T-cell (primary cell): ENCODE measurements at regions not wholly inside any gene's neighbourhood (a gene's known extent, or its start where the extent isn't known, plus 50 kb on each side); places are given as distances from the start of the nearest gene placed in this dataset.

ENCODE experiments used
- ATAC-seq, 4 experiments: fragments of 200-7000 bp in 3 of 4; fragments of 150-1000 bp in 1 of 4; cut with Tn5 transposase; replicated peaks in 1 of 4; 1 replicate in 3 of 4; 2 replicates in 1 of 4; pipeline ENCODE4 v1.10.0; 2021; ENCODE audit warnings: moderate library complexity in 3 of 4, mild to moderate bottlenecking in 2 of 4, moderate number of reproducible peaks in 1 of 4
- CTCF ChIA-PET, 2 donors: fragments of 300-600 bp; sonication (Branson Sonifier 250); formaldehyde crosslinking; loops; one replicate each; lab custom pipeline; 2022; ENCODE audit warnings: antibody characterized with exemption in 2 of 2; lab: Charles Lee
- POLR2A ChIA-PET, 2 donors: fragments of 300-600 bp; sonication (Branson Sonifier 250); formaldehyde crosslinking; loops; one replicate each; lab custom pipeline; 2022; ENCODE audit warnings: antibody characterized with exemption in 2 of 2; lab: Charles Lee
- DNase-seq, 35 experiments: peaks; one replicate each; pipeline versions ENCODE4 v3.0.0 to v3.0.0-alpha.2; 2013 to 2023
- H3K27ac ChIP-seq: one replicate; pipeline ENCODE4 v1.5.1; 2013; ENCODE audit warnings: low read length
- H3K27me3 ChIP-seq, 2 experiments: replicated peaks in 1 of 2; 1 replicate in 1 of 2; 2 replicates in 1 of 2; pipeline versions ENCODE4 v1.6.1 to v1.7.0; 2013; ENCODE audit warnings: low read length in 1 of 2, mixed read lengths in 1 of 2; ENCODE audit not compliant: control insufficient read depth in 2 of 2, insufficient read depth in 2 of 2; ENCODE audit errors: extremely low read depth in 1 of 2
- H3K36me3 ChIP-seq, 2 donors: 1 replicate in 1 of 2; 2 replicates in 1 of 2; pipeline versions ENCODE4 v1.6.1 to v1.7.0; 2013; ENCODE audit warnings: low read length in 1 of 2; ENCODE audit not compliant: control insufficient read depth in 2 of 2, insufficient read depth in 1 of 2; ENCODE audit errors: extremely low read depth in 1 of 2
- H3K4me1 ChIP-seq, 2 experiments: 1 replicate in 1 of 2; 2 replicates in 1 of 2; pipeline versions ENCODE4 v1.6.1 to v1.7.0; 2013; ENCODE audit warnings: low read length in 2 of 2, mixed read lengths in 1 of 2; ENCODE audit not compliant: insufficient read depth in 2 of 2, control insufficient read depth in 1 of 2; ENCODE audit errors: extremely low read depth in 1 of 2
- H3K4me3 ChIP-seq, 2 donors: 1 replicate in 1 of 2; 2 replicates in 1 of 2; pipeline versions ENCODE4 v1.5.1 to v1.7.0; 2013; ENCODE audit warnings: mild to moderate bottlenecking in 2 of 2, low read length in 1 of 2, moderate library complexity in 1 of 2; ENCODE audit not compliant: control insufficient read depth in 1 of 2; ENCODE audit errors: extremely low read depth in 1 of 2
- H3K9me3 ChIP-seq: 2 replicates; pipeline ENCODE4 v1.7.0; 2013
- H3K27ac Mint-ChIP-seq, 2 donors: one replicate each; pipeline ENCODE4 v1.8.0; 2020 to 2021; ENCODE audit warnings: mild to moderate bottlenecking in 2 of 2, mixed read lengths in 2 of 2
- H3K27me3 Mint-ChIP-seq, 2 donors: one replicate each; pipeline ENCODE4 v1.8.0; 2021 to 2022; ENCODE audit warnings: mixed read lengths in 2 of 2
- H3K36me3 Mint-ChIP-seq: one replicate; pipeline ENCODE4 v1.8.0; 2021; ENCODE audit warnings: mixed read lengths
- H3K4me1 Mint-ChIP-seq, 3 donors: one replicate each; pipeline ENCODE4 v1.8.0; 2020 to 2022; ENCODE audit warnings: mixed read lengths in 3 of 3, mild to moderate bottlenecking in 1 of 3
- H3K4me3 Mint-ChIP-seq, 3 donors: one replicate each; pipeline ENCODE4 v1.8.0; 2020 to 2022; ENCODE audit warnings: mild to moderate bottlenecking in 3 of 3, mixed read lengths in 3 of 3, moderate library complexity in 3 of 3
- H3K9me3 Mint-ChIP-seq, 3 donors: one replicate each; pipeline ENCODE4 v1.8.0; 2020 to 2022; ENCODE audit warnings: mixed read lengths in 3 of 3
- WGBS: methylation state at CpG from one replicate; pipeline ENCODE4 v1.1.5; 2013; ENCODE audit warnings: missing lambda C conversion rate; ENCODE audit not compliant: insufficient coverage; 5-methylcytosine and 5-hydroxymethylcytosine counted together

DNA sequence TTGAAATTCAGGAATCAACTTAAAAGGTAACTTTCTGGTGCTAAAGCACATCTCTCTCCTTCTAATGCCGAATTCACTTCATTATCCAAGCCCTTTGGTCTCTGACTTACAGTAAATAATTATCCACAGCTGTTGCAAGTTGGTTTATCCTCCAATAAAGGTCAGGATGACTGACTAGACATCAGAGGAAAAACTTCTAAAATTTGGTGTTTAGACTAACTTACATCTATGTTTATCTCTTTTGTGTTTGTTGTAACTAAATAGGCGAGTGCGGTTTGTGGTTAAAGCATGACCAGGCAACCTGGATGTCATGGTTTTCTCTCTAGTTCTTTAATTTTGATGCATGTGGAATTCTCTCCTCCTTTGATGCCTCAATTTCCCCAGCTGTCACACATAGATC is 237.4 kb upstream of the LRTM1 start:
- ChIA-PET POLR2A (no interaction called here), CTCF (no interaction called here)
- Mint-ChIP-seq H3K9me3 (peaks cover 3 to 11% (median 9%) of the 10 kb centered on the region in 3 donors), H3K36me3 (no peaks in the 10 kb centered on the region), H3K4me3 (no peak overlapping the region), H3K27me3 (no peaks in the 10 kb centered on the region), H3K4me1 (no peaks in the 10 kb centered on the region), H3K27ac (no peak overlapping the region)
- Histone ChIP-seq H3K9me3 (no peaks in the 10 kb centered on the region), H3K27ac (no peak overlapping the region), H3K4me1 (no peaks in the 10 kb centered on the region), H3K27me3 (peaks cover 0 to 3% of the 10 kb centered on the region in 2 experiments), H3K4me3 (no peak overlapping the region), H3K36me3 (no peaks in the 10 kb centered on the region)
- no peak for DNase-seq
- no peak for ATAC-seq
- WGBS: no CpG with 5 or more reads among the region's 3 CpGs

DNA sequence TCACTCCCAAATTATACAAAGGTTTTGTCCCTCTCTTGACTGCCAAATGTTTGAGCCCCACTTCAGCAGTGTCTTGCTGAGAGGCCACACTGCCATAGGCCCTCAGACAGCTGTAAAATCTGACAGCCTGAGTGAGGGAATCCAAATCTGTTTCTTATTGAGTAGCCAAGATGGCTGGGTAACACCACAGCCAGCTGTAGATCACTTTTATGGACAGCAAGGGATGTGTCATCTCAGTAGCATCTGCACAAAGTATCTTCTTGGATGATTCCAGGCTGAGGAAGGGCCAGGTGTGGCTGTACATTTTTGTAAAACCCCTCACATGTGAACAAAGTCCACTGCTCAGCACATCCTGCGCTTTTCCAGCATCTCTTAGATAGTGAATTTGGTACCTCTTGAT is 237.0 kb upstream of the LRTM1 start:
- POLR2A ChIA-PET: no interaction called here
- no peak for ATAC-seq

DNA sequence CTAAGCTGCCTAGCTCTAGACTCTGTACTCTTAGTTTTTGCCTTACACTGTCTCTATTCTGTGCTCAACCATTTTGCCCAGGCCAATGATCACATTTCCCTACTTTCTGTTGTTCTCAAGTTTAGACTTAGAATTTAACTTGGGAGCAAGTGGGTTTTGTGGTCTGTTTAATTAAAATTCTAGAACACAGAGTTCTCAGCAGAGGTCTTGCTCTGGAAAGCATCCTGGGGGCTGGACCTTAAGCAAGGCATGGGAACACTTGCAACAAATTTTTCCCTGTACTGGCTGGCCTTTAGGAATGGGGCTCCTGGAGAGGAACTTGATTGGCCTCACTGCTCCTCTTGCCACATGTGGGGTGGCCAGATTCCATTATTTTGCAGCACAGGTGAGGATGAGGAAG is 236.3 kb upstream of the LRTM1 start:
- no peak for DNase-seq
- POLR2A ChIA-PET: no interaction called here
- Histone ChIP-seq H3K27me3 (peaks cover 0 to 4% of the 10 kb centered on the region in 2 experiments), H3K36me3 (no peaks in the 10 kb centered on the region), H3K27ac (no peak overlapping the region), H3K4me3 (no peak overlapping the region), H3K4me1 (no peaks in the 10 kb centered on the region), H3K9me3 (no peaks in the 10 kb centered on the region)
- no peak overlapping the region for H3K27ac Mint-ChIP-seq
- no peak for ATAC-seq
- H3K27me3 Mint-ChIP-seq: no peaks in the 10 kb centered on the region
- no peaks in the 10 kb centered on the region for H3K4me1 Mint-ChIP-seq
- CTCF ChIA-PET: no interaction called here
- no peaks in the 10 kb centered on the region for H3K36me3 Mint-ChIP-seq
- H3K4me3 Mint-ChIP-seq: no peak overlapping the region
- H3K9me3 Mint-ChIP-seq: peaks cover 3 to 12% (median 8%) of the 10 kb centered on the region in 3 donors

More for the DNA sequence above, 237.0 kb upstream of the LRTM1 start:
- H3K36me3 Mint-ChIP-seq: no peaks in the 10 kb centered on the region
- H3K4me1 ChIP-seq: no peaks in the 10 kb centered on the region
- no peak overlapping the region for H3K4me3 Mint-ChIP-seq
- no peaks in the 10 kb centered on the region for H3K4me1 Mint-ChIP-seq
- H3K27ac Mint-ChIP-seq: no peak overlapping the region
- H3K27ac ChIP-seq: no peak overlapping the region
- H3K9me3 Mint-ChIP-seq: peaks cover 3 to 9% (median 9%) of the 10 kb centered on the region in 3 donors
- H3K9me3 ChIP-seq: no peaks in the 10 kb centered on the region
- H3K36me3 ChIP-seq: no peaks in the 10 kb centered on the region
- no peak for DNase-seq
- no CpG with 5 or more reads among the region's 1 CpG for WGBS
- peaks cover 0 to 4% of the 10 kb centered on the region in 2 experiments for H3K27me3 ChIP-seq
- H3K27me3 Mint-ChIP-seq: no peaks in the 10 kb centered on the region
- no peak overlapping the region for H3K4me3 ChIP-seq
- CTCF ChIA-PET: no interaction called here

DNA sequence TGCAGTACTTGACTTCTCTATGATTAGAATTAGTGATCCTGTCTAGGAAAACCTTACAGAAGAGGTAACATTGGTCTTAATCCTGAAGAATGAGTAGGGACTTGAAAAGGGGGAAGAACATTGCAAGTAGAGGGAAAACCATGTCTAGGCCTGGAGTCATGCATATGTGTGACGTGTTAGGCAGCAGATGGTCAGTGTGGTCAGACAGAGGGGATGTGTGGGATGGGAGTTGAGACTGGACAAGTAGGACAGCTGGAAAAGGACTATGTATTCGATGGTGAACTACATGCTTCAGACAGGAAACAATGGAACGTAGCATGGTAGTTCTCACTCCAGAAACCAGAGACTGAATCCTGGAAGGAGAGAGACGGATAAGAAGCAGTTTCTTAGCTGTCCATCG is 235.6 kb upstream of the LRTM1 start:
- Histone ChIP-seq H3K27me3 (peaks cover 0 to 4% of the 10 kb centered on the region in 2 experiments), H3K4me1 (no peaks in the 10 kb centered on the region), H3K27ac (no peak overlapping the region), H3K4me3 (no peak overlapping the region), H3K9me3 (no peaks in the 10 kb centered on the region), H3K36me3 (no peaks in the 10 kb centered on the region)
- Mint-ChIP-seq H3K9me3 (peaks cover 3 to 12% (median 10%) of the 10 kb centered on the region in 3 donors), H3K4me1 (no peaks in the 10 kb centered on the region), H3K36me3 (no peaks in the 10 kb centered on the region), H3K4me3 (no peak overlapping the region), H3K27ac (no peak overlapping the region), H3K27me3 (no peaks in the 10 kb centered on the region)
- WGBS: 75% methylated on average over 4 of the region's 5 CpGs
- ATAC-seq (no peak), DNase-seq (no peak)
- ChIA-PET POLR2A (no interaction called here), CTCF (interaction anchor here in 1 of 2 donors (0.6 kb wide), 1 partner anchor 10 kb away, joined by 7 read pairs; no protein-coding TSS in a partner anchor)

DNA sequence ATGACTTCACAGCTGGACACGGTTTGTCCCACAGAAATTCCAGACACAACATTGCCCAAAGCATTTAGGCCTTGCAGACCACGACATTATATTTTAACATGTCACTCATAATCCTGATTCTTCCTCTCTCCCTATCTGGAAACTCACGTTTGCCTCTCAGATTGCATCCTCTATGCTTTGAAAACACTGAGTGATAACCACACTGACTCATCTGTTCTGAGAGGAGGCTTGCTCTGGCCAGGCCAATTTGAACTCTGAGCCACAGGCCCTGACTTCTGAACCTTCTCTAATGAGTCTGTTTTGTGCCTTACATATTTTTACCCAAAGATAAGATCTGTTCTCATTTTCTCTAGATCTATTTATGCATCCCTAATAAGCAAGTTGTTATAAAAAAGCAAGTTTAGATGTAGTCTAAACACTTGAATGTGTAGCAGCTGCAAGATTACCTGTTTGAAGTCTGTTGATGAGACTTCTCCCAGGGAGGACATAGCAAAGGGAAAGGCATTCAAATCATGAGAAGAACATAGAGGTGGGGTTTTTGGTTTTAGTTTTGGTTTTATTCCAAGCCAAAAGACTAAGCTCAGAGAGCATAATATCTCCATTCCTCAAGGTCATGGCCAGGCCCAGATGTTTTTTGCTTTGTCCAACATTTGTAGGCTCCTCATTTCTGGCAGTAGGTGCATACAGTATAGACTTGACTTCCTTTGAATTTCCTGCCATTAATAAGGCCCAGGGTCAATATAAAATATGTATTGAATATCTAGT is 234.4 kb upstream of the LRTM1 start:
- H3K4me3 ChIP-seq: no peak overlapping the region
- H3K4me1 ChIP-seq: no peaks in the 10 kb centered on the region
- no peaks in the 10 kb centered on the region for H3K27me3 Mint-ChIP-seq
- H3K36me3 ChIP-seq: no peaks in the 10 kb centered on the region
- no peaks in the 10 kb centered on the region for H3K36me3 Mint-ChIP-seq
- CTCF ChIA-PET: no interaction called here
- H3K27me3 ChIP-seq: peaks cover 0 to 4% of the 10 kb centered on the region in 2 experiments
- H3K27ac Mint-ChIP-seq: no peak overlapping the region
- peaks cover 3 to 12% (median 10%) of the 10 kb centered on the region in 3 donors for H3K9me3 Mint-ChIP-seq
- WGBS: 55% methylated on average over 3 of the region's 3 CpGs
- H3K4me3 Mint-ChIP-seq: no peak overlapping the region
- no peak overlapping the region for H3K27ac ChIP-seq
- no peak for DNase-seq
- no peaks in the 10 kb centered on the region for H3K4me1 Mint-ChIP-seq
- ATAC-seq: no peak
- no peaks in the 10 kb centered on the region for H3K9me3 ChIP-seq
- POLR2A ChIA-PET: no interaction called here

DNA sequence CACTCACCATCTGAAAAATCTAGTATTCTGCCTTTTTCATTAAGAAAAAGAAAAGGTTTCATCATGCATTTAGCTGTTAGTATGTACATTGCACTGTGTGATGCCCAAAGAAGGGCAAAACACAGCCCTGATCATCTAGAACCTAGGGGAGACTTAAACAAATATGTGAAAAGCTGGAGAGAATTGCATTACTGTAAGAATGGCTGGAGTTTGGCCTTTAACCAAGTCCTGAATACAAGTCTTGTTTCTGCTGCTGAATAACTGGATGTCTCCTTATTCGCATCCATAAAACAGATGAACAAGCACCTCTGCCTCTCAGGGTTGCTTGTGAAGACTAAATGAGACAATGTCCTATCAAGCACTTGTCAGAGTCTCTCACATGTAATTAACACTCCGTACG is 233.4 kb upstream of the LRTM1 start:
- Mint-ChIP-seq H3K9me3 (peaks cover 3 to 12% (median 10%) of the 10 kb centered on the region in 3 donors), H3K36me3 (no peaks in the 10 kb centered on the region), H3K4me1 (no peaks in the 10 kb centered on the region), H3K4me3 (no peak overlapping the region), H3K27ac (no peak overlapping the region), H3K27me3 (no peaks in the 10 kb centered on the region)
- H3K9me3 ChIP-seq: no peaks in the 10 kb centered on the region
- DNase-seq (no peak), ATAC-seq (no peak)
- POLR2A ChIA-PET: no interaction called here
- no CpG with 5 or more reads among the region's 3 CpGs for WGBS
- CTCF ChIA-PET: interaction anchor here in 1 of 2 donors (0.5 kb wide), 1 partner anchor 35 kb away, joined by 6 read pairs; no protein-coding TSS in a partner anchor
- peaks cover 0 to 4% of the 10 kb centered on the region in 2 experiments for H3K27me3 ChIP-seq
- H3K4me1 ChIP-seq: no peaks in the 10 kb centered on the region
- H3K27ac ChIP-seq: no peak overlapping the region
- no peak overlapping the region for H3K4me3 ChIP-seq
- no peaks in the 10 kb centered on the region for H3K36me3 ChIP-seq
